HK-2 (cell line): ENCODE measurements at regions not wholly inside any gene's neighbourhood (a gene's known extent, or its start where the extent isn't known, plus 50 kb on each side); places are given as distances from the start of the nearest gene placed in this dataset.

Source experiments
- DNase-seq: peaks from one replicate; pipeline ENCODE4 v3.0.0-alpha.2; 2018; ENCODE audit not compliant: unreplicated experiment

DNA sequence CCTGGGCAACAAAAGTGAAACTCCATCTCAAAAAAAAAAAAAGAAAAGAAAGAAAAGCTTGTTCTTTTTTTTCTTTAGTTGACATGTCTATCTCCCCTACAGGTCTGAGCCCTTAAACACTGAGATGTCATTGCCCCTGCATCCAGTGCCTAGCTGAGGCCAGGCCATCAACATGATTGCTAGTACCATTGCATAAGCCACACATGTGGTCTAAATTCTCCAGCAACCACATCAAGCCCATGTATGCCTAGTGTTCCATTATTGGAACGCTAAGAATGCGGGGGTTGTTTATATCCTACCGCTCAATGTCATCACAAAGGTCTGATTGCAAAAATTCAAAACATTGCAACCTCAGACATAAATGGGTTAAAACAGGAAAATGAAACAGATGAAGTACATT lies 62.7 kb downstream of the NPTX2 start:
- no peak for DNase-seq

- no peak for DNase-seq
These were observed 64.4 kb downstream of the NPTX2 start for GRCh38 chr7:98681511-98681910.

- no peak for DNase-seq
These were observed 64.9 kb downstream of the NPTX2 start for GRCh38 chr7:98681951-98682350.

GRCh38 chr7:98683514-98683913 lies 66.4 kb downstream of the NPTX2 start:
- no peak for DNase-seq

- DNase-seq: no peak
These were observed 68.5 kb downstream of the NPTX2 start for GRCh38 chr7:98685541-98685940.

- no peak for DNase-seq
These were observed 69.5 kb downstream of the NPTX2 start for GRCh38 chr7:98686466-98687080.

GRCh38 chr7:98687111-98687751 lies 70.1 kb downstream of the NPTX2 start:
- DNase-seq: no peak

DNA sequence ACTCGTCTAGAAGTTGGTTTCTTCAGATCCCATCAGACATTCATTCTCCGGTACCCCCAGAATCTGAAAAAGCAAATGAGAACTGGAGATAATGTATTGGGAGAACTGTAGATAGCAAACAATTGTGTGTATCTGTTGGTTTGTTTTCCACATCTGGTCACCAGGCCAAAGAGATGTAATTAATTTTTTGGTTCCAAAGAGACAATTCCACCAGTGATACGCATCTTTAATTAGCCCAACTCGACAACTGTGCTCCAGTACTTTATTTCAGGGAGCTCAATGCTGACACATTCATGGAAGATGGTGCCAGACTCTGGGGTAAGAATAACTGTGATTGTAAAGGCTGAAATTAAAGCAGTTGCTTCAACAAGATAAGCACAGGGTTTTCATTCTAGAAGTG lies 74.5 kb downstream of the NPTX2 start:
- no peak for DNase-seq

DNA sequence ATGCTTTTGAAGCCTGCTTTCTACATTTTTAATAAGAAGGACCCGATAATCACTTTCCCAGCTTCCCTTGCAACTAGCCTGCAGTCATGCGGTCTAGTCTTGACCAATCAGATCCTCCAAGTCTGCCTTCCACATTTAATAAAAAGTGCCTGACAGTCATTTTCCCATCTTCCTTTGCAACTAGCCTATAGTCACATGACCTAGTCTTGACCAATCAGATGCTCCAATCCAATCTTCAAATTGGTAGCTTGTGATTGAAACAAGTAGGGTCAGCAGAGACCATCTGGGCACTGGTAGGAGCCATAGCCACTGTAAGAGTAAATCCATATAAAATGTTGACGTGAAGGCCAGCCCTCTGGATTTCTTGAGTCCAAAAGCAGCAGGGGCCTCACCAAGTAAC lies 80.0 kb downstream of the NPTX2 start:
- DNase-seq: no peak

DNA sequence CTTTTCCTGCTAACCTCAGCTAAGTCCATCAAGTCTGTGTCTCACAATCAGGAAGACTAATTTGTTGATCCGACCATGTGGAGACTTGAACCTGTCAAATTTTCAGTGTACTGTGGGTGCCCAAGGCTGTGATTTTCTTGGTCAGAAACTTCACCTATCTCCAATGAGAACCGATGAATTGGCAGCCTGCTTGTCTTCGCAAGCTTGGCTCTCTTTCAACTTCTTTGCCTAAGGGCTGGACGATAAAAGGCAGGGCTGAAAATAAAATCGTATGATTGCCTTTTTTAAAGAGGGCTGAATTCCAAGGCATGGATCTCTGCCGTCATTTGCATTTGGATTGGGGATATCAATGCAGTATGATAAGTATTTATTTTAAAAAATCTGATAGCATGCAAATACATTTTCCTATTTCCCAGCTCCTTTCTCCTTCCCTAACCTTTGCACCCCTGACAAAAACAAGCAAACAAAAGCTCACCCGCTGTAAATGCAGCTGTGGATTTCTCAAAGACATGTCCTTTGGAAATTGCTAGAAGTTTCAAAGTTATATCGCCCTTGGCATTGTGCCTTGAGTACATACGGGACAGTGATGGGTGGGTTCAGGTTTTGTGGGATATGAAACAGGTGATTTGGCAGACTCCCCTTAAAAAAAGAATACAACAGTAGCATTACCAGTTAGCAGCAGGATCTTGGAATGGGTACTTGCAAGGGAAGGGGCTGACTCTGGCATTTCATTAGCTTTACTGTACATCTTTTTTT lies 80.6 kb downstream of the NPTX2 start:
- DNase-seq: no peak

GRCh38 chr7:98698976-98699375 lies 81.9 kb downstream of the NPTX2 start:
- no peak for DNase-seq

- no peak for DNase-seq
These were observed 83.4 kb downstream of the NPTX2 start for GRCh38 chr7:98700533-98700932.

GRCh38 chr7:98701372-98701771 lies 84.3 kb downstream of the NPTX2 start:
- no peak for DNase-seq

- DNase-seq: no peak
These were observed 84.9 kb downstream of the NPTX2 start for GRCh38 chr7:98702021-98702420.

DNA sequence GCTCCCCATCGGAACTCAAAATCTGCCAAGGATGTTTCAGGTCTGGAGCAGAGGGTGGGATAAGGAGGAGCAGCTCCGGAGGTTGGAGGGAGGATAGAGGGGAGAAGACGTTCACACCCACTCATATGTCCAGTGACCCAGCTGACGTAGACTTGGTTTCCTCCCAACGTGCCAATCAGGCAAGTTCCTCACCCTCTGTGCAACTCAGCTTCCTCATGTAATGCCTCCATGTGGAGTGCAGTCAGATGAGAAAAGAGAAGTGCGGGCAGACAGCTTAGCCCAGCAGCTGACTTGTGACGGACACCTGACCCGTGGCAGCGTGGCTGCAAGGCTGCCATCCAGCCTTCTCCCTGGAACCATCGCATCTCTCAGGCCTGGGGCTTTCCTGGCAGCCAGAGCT lies 86.8 kb downstream of the NPTX2 start:
- no peak for DNase-seq

- no peak for DNase-seq
These were observed 88.5 kb downstream of the NPTX2 start for GRCh38 chr7:98705626-98706025.

- DNase-seq: no peak
These were observed 90.0 kb downstream of the NPTX2 start for GRCh38 chr7:98707076-98707475.

GRCh38 chr7:98711945-98712344 lies 94.9 kb downstream of the NPTX2 start:
- no peak for DNase-seq

DNA sequence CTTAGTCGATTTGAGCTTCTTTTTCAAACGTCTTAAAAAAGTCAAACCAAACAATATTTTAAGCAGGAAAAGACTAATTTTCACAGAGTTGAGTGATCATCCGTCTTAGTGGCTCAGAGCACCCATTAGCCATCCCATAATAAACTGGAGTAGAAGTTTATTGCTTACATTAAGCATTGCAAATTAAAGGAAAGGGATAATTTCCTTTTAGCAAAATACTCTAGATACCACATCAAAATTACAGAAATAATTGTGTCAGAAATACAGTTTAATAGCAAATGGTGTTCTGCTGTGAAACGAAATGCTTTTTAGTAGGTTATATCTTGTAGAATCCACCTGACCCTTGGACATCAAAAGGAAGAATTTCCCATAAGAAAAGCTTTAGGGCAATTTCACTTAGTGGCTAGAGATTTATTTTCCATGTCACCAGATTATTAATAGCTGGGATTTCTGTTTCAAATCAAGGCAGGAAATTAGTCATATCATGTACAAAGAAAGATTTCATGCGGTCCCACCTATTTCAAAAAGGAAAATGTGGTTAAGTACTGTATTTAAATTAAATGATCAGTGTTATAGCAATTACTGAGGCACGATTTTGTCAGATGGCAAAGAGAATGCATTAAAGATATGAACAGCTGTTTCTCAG lies 96.2 kb downstream of the NPTX2 start:
- no peak for DNase-seq

DNA sequence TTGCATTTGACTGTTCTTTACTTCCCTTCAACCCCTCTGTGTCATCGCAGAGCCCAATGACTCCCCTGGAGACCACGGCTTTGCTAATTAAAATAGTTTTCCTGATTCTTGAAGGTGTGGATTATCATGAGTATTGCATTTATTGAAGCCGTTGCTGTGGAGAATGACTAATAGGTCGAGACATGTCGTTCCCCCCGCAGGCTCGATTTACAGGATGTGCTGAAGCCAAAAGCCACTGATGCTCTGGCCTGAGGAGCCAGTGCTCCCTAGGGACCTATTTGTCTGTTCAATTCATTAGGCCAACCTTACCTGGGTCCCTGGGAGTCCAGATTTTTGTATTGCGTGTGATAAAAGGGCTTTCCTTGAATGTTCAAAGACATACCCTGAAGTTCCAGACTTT lies 102.3 kb downstream of the NPTX2 start:
- DNase-seq: no peak

- DNase-seq: no peak
These were observed 105.3 kb downstream of the NPTX2 start for GRCh38 chr7:98722402-98722801.

DNA sequence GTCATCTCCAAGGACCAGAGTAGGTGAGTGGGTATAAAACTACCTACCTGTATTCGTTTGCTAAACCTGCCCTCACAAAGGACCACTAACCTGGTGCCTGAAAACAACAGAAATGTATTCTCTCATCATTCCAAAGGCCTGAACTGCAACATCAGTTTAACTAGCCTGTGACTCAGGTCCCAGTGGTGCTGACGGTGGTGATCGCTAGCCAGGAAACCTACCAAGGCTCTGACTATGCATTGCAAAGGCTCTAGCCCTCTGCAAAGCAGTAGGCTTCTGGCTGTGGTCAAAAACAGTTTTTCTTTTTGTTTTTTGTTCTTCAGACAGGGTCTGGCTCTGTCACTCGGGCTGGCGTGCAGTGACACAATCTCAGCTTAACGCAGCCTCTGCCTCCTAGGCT lies 107.5 kb downstream of the NPTX2 start:
- DNase-seq: no peak
